Fibroblast of gingiva (primary cell): ENCODE measurements at regions not wholly inside any gene's neighbourhood (a gene's known extent, or its start where the extent isn't known, plus 50 kb on each side); places are given as distances from the start of the nearest gene placed in this dataset.
"Not testable (repeated sequence)": the region's sequence is repeated elsewhere in the genome, so short reads cannot be mapped to it uniquely, and the experiment has no call there.

Source experiments
- DNase-seq: peaks from one replicate; pipeline ENCODE4 v3.0.0-alpha.2; 2011; ENCODE audit warnings: low read depth

- no peak for DNase-seq
These were observed 71.8 kb downstream of the LARP7 start for GRCh38 chr4:112708772-112709171.

- no peak for DNase-seq
These were observed 78.3 kb downstream of the LARP7 start for GRCh38 chr4:112714922-112715901.

- no peak for DNase-seq
These were observed 80.9 kb downstream of the LARP7 start for GRCh38 chr4:112717856-112718255.

- DNase-seq: no peak
These were observed 84.7 kb downstream of the LARP7 start for GRCh38 chr4:112721627-112722026.

- no peak for DNase-seq
These were observed 89.1 kb downstream of the LARP7 start for GRCh38 chr4:112726041-112726440.

- DNase-seq: not testable (repeated sequence)
These were observed 90.8 kb downstream of the LARP7 start for GRCh38 chr4:112727728-112728127.

- DNase-seq: no peak
These were observed 94.8 kb downstream of the LARP7 start for GRCh38 chr4:112731715-112732114.

GRCh38 chr4:112732142-112732541 lies 95.2 kb downstream of the LARP7 start:
- DNase-seq: no peak

- no peak for DNase-seq
These were observed 98.6 kb downstream of the LARP7 start for GRCh38 chr4:112735474-112735951.

- DNase-seq: no peak
These were observed 99.8 kb downstream of the LARP7 start for GRCh38 chr4:112736718-112737135.

- DNase-seq: no peak
These were observed 102.5 kb downstream of the LARP7 start for GRCh38 chr4:112739442-112739841.

- DNase-seq: no peak
These were observed 110.1 kb downstream of the LARP7 start for GRCh38 chr4:112747036-112747435.

GRCh38 chr4:112748352-112748878 lies 111.5 kb downstream of the LARP7 start:
- DNase-seq: no peak

- not testable (repeated sequence) for DNase-seq
These were observed 113.8 kb downstream of the LARP7 start for GRCh38 chr4:112750749-112751148.

- DNase-seq: no peak
These were observed 114.5 kb downstream of the LARP7 start for GRCh38 chr4:112751447-112751846.

GRCh38 chr4:112752061-112752460 lies 115.1 kb downstream of the LARP7 start:
- no peak for DNase-seq

- DNase-seq: no peak
These were observed 115.6 kb downstream of the LARP7 start for GRCh38 chr4:112752510-112752909.

GRCh38 chr4:112753333-112753732 lies 116.4 kb downstream of the LARP7 start:
- no peak for DNase-seq

GRCh38 chr4:112759313-112759712 lies 122.4 kb downstream of the LARP7 start:
- DNase-seq: no peak

GRCh38 chr4:112765317-112765974 lies 128.5 kb downstream of the LARP7 start:
- no peak for DNase-seq

- peak; percentile 29 for DNase-seq
These were observed 129.5 kb downstream of the LARP7 start for GRCh38 chr4:112766422-112766821.

- no peak for DNase-seq
These were observed 130.4 kb downstream of the LARP7 start for GRCh38 chr4:112767386-112767785.

- no peak for DNase-seq
These were observed 133.2 kb downstream of the LARP7 start for GRCh38 chr4:112770114-112770513.
